ENCODE measurements at regions not wholly inside any gene's neighbourhood (a gene's known extent, or its start where the extent isn't known, plus 50 kb on each side); places are given as distances from the start of the nearest gene placed in this dataset.

GRCh38 chr13:69474011-69474685 lies 633.5 kb upstream of the ATXN8OS start:
- no peak overlapping the region for H3K27ac ChIP-seq (ENCODE audit: control insufficient read depth, insufficient read depth)
- no peaks in the 10 kb centered on the region for H3K27me3 ChIP-seq (replicated peaks in 1 of 2; ENCODE audit: control insufficient read depth in 2 of 2, insufficient read depth in 2 of 2, low read length in 1 of 2)
- CTCF ChIA-PET = no interaction called here
- no peak for DNase-seq (ENCODE audit: low read depth, low spot score)
- RAD21 ChIA-PET (ENCODE audit: unreplicated experiment) = no interaction called here
- H4K20me1 ChIP-seq (ENCODE audit: control insufficient read depth, insufficient read depth) = no peaks in the 10 kb centered on the region
- no TSS peak for BruUV-seq (replicated peaks)
- no peaks in the 10 kb centered on the region for H3K36me3 ChIP-seq (ENCODE audit: control insufficient read depth in 2 of 2, insufficient read depth in 2 of 2, low read length in 1 of 2)
- no peak for ATAC-seq
- no peaks in the 10 kb centered on the region for H3K9me3 ChIP-seq (replicated peaks; ENCODE audit: control insufficient read depth, insufficient read depth, low read length)
- no peak overlapping the region for H3K4me3 ChIP-seq
- H3K4me2 ChIP-seq (ENCODE audit: control insufficient read depth, insufficient read depth) = no peak overlapping the region
- in situ Hi-C loops (cut with MboI) = no loop called here
- H2AFZ ChIP-seq (ENCODE audit: control insufficient read depth, low read depth, low read length) = no peak overlapping the region
- H3K9ac ChIP-seq (ENCODE audit: control insufficient read depth, insufficient read depth, low read length) = no peak overlapping the region
- 2% methylated on average over 2 of the region's 2 CpGs for WGBS (ENCODE audit: insufficient coverage, insufficient replicate concordance, low lambda C conversion rate, missing lambda C conversion rate)
- no peak for TF ChIP-seq CBFB (IDR thresholded peaks at IDR 0.05; ENCODE audit: low read depth)
- no peaks in the 10 kb centered on the region for H3K4me1 ChIP-seq (ENCODE audit: control insufficient read depth, insufficient read depth, low read length)
- SMC1A ChIA-PET (ENCODE audit: uncharacterized antibody, unreplicated experiment) = no interaction called here
- intact Hi-C loops (cut with micrococcal nuclease; ENCODE audit: unreplicated experiment) = no loop called here
- POLR2A ChIA-PET = no interaction called here
- FAIRE-seq = no peak
- H3K79me2 ChIP-seq (ENCODE audit: control insufficient read depth, insufficient read depth, low read length) = no peaks in the 10 kb centered on the region

GRCh38 chr13:69468624-69469023 lies 639.0 kb upstream of the ATXN8OS start:
- intact Hi-C loops (cut with micrococcal nuclease; ENCODE audit: unreplicated experiment) = no loop called here
- ChIA-PET CTCF (no interaction called here), SMC1A (ENCODE audit: uncharacterized antibody, unreplicated experiment) (no interaction called here)

More at GRCh38 chr13:69468624-69469023, 639.0 kb upstream of the ATXN8OS start:
- 0% methylated on average over 2 of the region's 2 CpGs for WGBS (ENCODE audit: insufficient coverage, insufficient replicate concordance, low lambda C conversion rate, missing lambda C conversion rate)
- in situ Hi-C loops (cut with MboI) = no loop called here
- Histone ChIP-seq H3K27me3 (replicated peaks in 1 of 2; ENCODE audit: control insufficient read depth in 2 of 2, insufficient read depth in 2 of 2, low read length in 1 of 2) (no peaks in the 10 kb centered on the region), H3K36me3 (ENCODE audit: control insufficient read depth in 2 of 2, insufficient read depth in 2 of 2, low read length in 1 of 2) (no peaks in the 10 kb centered on the region), H3K4me1 (ENCODE audit: control insufficient read depth, insufficient read depth, low read length) (no peaks in the 10 kb centered on the region), H3K27ac (ENCODE audit: control insufficient read depth, insufficient read depth) (no peak overlapping the region), H3K9ac (ENCODE audit: control insufficient read depth, insufficient read depth, low read length) (no peak overlapping the region), H3K4me3 (no peak overlapping the region), H3K79me2 (ENCODE audit: control insufficient read depth, insufficient read depth, low read length) (no peaks in the 10 kb centered on the region), H2AFZ (ENCODE audit: control insufficient read depth, low read depth, low read length) (no peak overlapping the region), H3K9me3 (replicated peaks; ENCODE audit: control insufficient read depth, insufficient read depth, low read length) (no peaks in the 10 kb centered on the region), H3K4me2 (ENCODE audit: control insufficient read depth, insufficient read depth) (no peak overlapping the region), H4K20me1 (ENCODE audit: control insufficient read depth, insufficient read depth) (no peaks in the 10 kb centered on the region)
- no peak for TF ChIP-seq SREBF2 (IDR thresholded peaks at IDR 0.05; ENCODE audit: low read length)
- no peak for TF ChIP-seq RELB (IDR thresholded peaks at IDR 0.05; ENCODE audit: low read depth)
- TF ChIP-seq PAX5 (IDR thresholded peaks at IDR 0.05; ENCODE audit: borderline replicate concordance, low read depth, low read length) = no peak
- no peak for TF ChIP-seq ZBED1 (IDR thresholded peaks at IDR 0.05; ENCODE audit: borderline replicate concordance)
- no peak for TF ChIP-seq PAX8 (IDR thresholded peaks at IDR 0.05)
- TF ChIP-seq CHD4 (IDR thresholded peaks at IDR 0.05) = no peak
- TF ChIP-seq NFYB (IDR thresholded peaks at IDR 0.05; ENCODE audit: insufficient read depth, low read depth, low read length) = no peak
- TF ChIP-seq CHD2 (IDR thresholded peaks at IDR 0.05; ENCODE audit: borderline replicate concordance, low read depth, low read length) = no peak
- TF ChIP-seq POLR2AphosphoS5 (IDR thresholded peaks at IDR 0.05; ENCODE audit: low read length) = no peak
- TF ChIP-seq EED (IDR thresholded peaks at IDR 0.05; ENCODE audit: low read depth) = no peak
- no peak for TF ChIP-seq PRDM15 (CRISPR knock-in tag; IDR thresholded peaks at IDR 0.05)
- no peak for TF ChIP-seq STAT1 (conservative IDR thresholded peaks at IDR 0.05)
- ATAC-seq (no peak), FAIRE-seq (no peak), DNase-seq (ENCODE audit: low read depth, low spot score) (no peak)
- POLR2A ChIA-PET = no interaction called here
- RAD21 ChIA-PET (ENCODE audit: unreplicated experiment) = no interaction called here
- no TSS peak for BruUV-seq (replicated peaks)
